Myocyte (in vitro differentiated cells): ENCODE measurements at regions not wholly inside any gene's neighbourhood (a gene's known extent, or its start where the extent isn't known, plus 50 kb on each side); places are given as distances from the start of the nearest gene placed in this dataset.
"Not testable (repeated sequence)": the region's sequence is repeated elsewhere in the genome, so short reads cannot be mapped to it uniquely, and the experiment has no call there.

Experiments used
- DNase-seq: peaks from one replicate; pipeline ENCODE4 v3.0.0-alpha.2; 2012; ENCODE audit warnings: low read depth

GRCh38 chr16:80015566-80015965 lies 415.0 kb upstream of the MAF start:
- no peak for DNase-seq

- peak; percentile 77 for DNase-seq
Observed at GRCh38 chr16:80014241-80014939, 413.9 kb upstream of the MAF start.

- DNase-seq, result no peak
Observed at GRCh38 chr16:80012586-80012985, 412.0 kb upstream of the MAF start.

GRCh38 chr16:80009971-80010659 lies 409.6 kb upstream of the MAF start:
- no peak for DNase-seq

- no peak for DNase-seq
Observed at GRCh38 chr16:80008857-80009256, 408.3 kb upstream of the MAF start.

- DNase-seq, result no peak
Observed at GRCh38 chr16:80007231-80007630, 406.7 kb upstream of the MAF start.

GRCh38 chr16:80006241-80007215 lies 406.0 kb upstream of the MAF start:
- peak; percentile 33 for DNase-seq

GRCh38 chr16:80004113-80004512 lies 403.6 kb upstream of the MAF start:
- no peak for DNase-seq

GRCh38 chr16:80002261-80002660 lies 401.7 kb upstream of the MAF start:
- DNase-seq, result no peak

- DNase-seq, result no peak
Observed at GRCh38 chr16:79998143-79998542, 397.6 kb upstream of the MAF start.

- peak; percentile 24 for DNase-seq
Observed at GRCh38 chr16:79997257-79997656, 396.7 kb upstream of the MAF start.

- DNase-seq, result no peak
Observed at GRCh38 chr16:79996321-79996720, 395.8 kb upstream of the MAF start.

GRCh38 chr16:79995315-79995714 lies 394.8 kb upstream of the MAF start:
- no peak for DNase-seq

GRCh38 chr16:79994418-79994817 lies 393.9 kb upstream of the MAF start:
- no peak for DNase-seq

- no peak for DNase-seq
Observed at GRCh38 chr16:79993629-79994209, 393.2 kb upstream of the MAF start.

- no peak for DNase-seq
Observed at GRCh38 chr16:79991969-79992368, 391.4 kb upstream of the MAF start.

- DNase-seq, result no peak
Observed at GRCh38 chr16:79988721-79989220, 388.2 kb upstream of the MAF start.

- no peak for DNase-seq
Observed at GRCh38 chr16:79988089-79988488, 387.6 kb upstream of the MAF start.

- peak; percentile 36 for DNase-seq
Observed at GRCh38 chr16:79986352-79986751, 385.8 kb upstream of the MAF start.

- DNase-seq, result no peak
Observed at GRCh38 chr16:79985606-79986005, 385.1 kb upstream of the MAF start.

- DNase-seq, result not testable (repeated sequence)
Observed at GRCh38 chr16:79984149-79984548, 383.6 kb upstream of the MAF start.
